Retinal pigment epithelial cell (primary cell): ENCODE measurements at regions not wholly inside any gene's neighbourhood (a gene's known extent, or its start where the extent isn't known, plus 50 kb on each side); places are given as distances from the start of the nearest gene placed in this dataset.

Source experiments
- DNase-seq: peaks from one replicate; pipeline ENCODE4 v3.0.0-alpha.2; 2010; ENCODE audit warnings: low read depth
- H3K4me3 ChIP-seq: 2 replicates; pipeline ENCODE4 v1.5.1; 2011; ENCODE audit warnings: mild to moderate bottlenecking, low read length, control low read depth, moderate library complexity
- CTCF ChIP-seq: conservative IDR thresholded peaks from 2 replicates; pipeline ENCODE4 v1.5.1; 2011; ENCODE audit warnings: low read depth, low read length, control low read depth, inconsistent platforms

GRCh38 chr10:3426190-3426845 is 253.7 kb upstream of the PITRM1 start:
- no peak for TF ChIP-seq CTCF
- peak; percentile 50 for DNase-seq
- no peak overlapping the region for H3K4me3 ChIP-seq

DNA sequence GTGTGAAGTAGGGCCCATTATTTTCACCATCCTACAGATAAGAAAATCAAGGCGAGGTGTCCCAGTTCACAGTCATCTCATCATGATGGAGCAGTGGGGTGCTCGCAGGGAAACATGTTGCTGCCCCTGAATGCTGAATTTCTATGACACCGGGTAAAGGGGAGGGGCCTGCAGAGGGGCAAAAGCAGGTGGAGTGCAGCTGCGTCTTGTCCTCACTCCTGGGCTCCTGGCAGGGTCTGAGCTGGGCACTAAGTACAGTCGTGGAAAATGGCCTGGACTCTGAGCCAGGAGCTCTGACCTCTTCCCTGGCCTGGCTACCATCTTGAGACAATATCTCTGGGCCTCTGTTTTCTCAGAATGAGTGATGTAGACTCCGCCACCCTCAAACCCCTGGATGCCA is 253.1 kb upstream of the PITRM1 start:
- no peak overlapping the region for H3K4me3 ChIP-seq
- no peak for TF ChIP-seq CTCF
- DNase-seq, result no peak

GRCh38 chr10:3425261-3425660 is 252.7 kb upstream of the PITRM1 start:
- no peak overlapping the region for H3K4me3 ChIP-seq
- no peak for DNase-seq
- no peak for TF ChIP-seq CTCF

- TF ChIP-seq CTCF, result no peak
- DNase-seq, result no peak
- H3K4me3 ChIP-seq, result no peak overlapping the region
These were observed 251.7 kb upstream of the PITRM1 start for GRCh38 chr10:3424111-3424851.

DNA sequence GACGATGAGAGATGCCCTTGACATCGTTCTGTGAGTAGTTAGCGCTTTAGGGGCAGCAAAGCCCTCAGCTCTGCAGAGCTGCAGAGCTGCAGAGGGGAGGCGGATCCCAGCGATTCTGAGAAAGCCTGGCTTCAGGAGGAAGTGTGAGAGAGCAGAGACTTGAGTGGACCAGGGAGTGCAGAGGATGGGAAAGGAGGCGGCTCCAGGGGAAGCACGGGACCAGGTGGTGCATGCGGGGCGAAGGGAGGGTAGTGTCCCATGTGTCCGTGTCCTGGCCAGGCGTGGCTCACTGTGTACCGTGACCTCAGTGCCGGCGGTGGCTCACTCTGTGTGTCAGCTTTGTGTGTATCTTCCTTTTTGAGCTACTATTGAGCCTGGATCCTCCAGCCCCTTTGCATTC is 250.8 kb upstream of the PITRM1 start:
- no peak overlapping the region for H3K4me3 ChIP-seq
- no peak for TF ChIP-seq CTCF
- no peak for DNase-seq

GRCh38 chr10:3422282-3422681 is 249.7 kb upstream of the PITRM1 start:
- no peak overlapping the region for H3K4me3 ChIP-seq
- no peak for TF ChIP-seq CTCF
- DNase-seq, result no peak
